Adrenal gland (tissue), 9 donors: ENCODE measurements at regions not wholly inside any gene's neighbourhood (a gene's known extent, or its start where the extent isn't known, plus 50 kb on each side); places are given as distances from the start of the nearest gene placed in this dataset.

Experiments used
- DNase-seq, 7 donors: peaks; one replicate each; pipeline ENCODE4 v3.0.0-alpha.2; 2019 to 2020
- H3K27ac ChIP-seq, 5 donors: fragments of 200-600 bp; sonication (generic) in 4 of 5; 1 replicate in 3 of 5; 2 replicates in 2 of 5; pipeline versions ENCODE4 v1.5.1 to v1.8.0; 2016 to 2020; ENCODE audit warnings: mild to moderate bottlenecking in 1 of 5
- H3K27me3 ChIP-seq: fragments of 200-600 bp; 2 replicates; pipeline ENCODE4 v1.8.0; 2021
- H3K36me3 ChIP-seq, 2 donors: fragments of 200-600 bp; replicated peaks in 1 of 2; 1 replicate in 1 of 2; 2 replicates in 1 of 2; pipeline versions ENCODE4 v1.5.1 to v1.8.0; 2018 to 2022
- H3K4me1 ChIP-seq, 2 donors: fragments of 200-600 bp; replicated peaks in 1 of 2; 1 replicate in 1 of 2; 2 replicates in 1 of 2; pipeline versions ENCODE4 v1.5.1 to v1.8.0; 2018 to 2021
- H3K4me3 ChIP-seq, 4 donors: fragments of 200-600 bp; sonication (generic) in 3 of 4; one replicate each; pipeline ENCODE4 v1.5.1; 2016 to 2018
- H3K9me3 ChIP-seq, 3 donors: fragments of 200-600 bp; sonication (generic) in 1 of 3; replicated peaks in 1 of 3; 1 replicate in 2 of 3; 2 replicates in 1 of 3; pipeline versions ENCODE4 v1.5.1 to v1.8.0; 2016 to 2021
- CTCF ChIP-seq, 6 experiments: fragments of 450-650 bp in 4 of 6; fragments of 200-600 bp in 2 of 6; sonication (generic) in 1 of 6; IDR thresholded peaks; 1 replicate in 5 of 6; 2 replicates in 1 of 6; pipeline versions ENCODE4 v1.5.1 to v1.8.0; 2016 to 2021; ENCODE audit warnings: antibody characterized with exemption in 6 of 6, mild to moderate bottlenecking in 2 of 6, moderate library complexity in 1 of 6
- POLR2A ChIP-seq, 2 donors: fragments of 450-650 bp; IDR thresholded peaks; one replicate each; pipeline ENCODE4 v1.6.1; 2017; ENCODE audit warnings: antibody characterized with exemption in 2 of 2, mild to moderate bottlenecking in 2 of 2, moderate library complexity in 1 of 2
- WGBS, 4 donors: extraction: QIAGEN DNeasy Blood & Tissue Kit in 2 of 4; methylation state at CpG; one replicate each; pipeline versions ENCODE4 v1.1.5 to v1.1.7; 2013 to 2017; 5-methylcytosine and 5-hydroxymethylcytosine counted together
- intact Hi-C, 2 donors: fragments of 100-400 bp; cut with DNase I; formaldehyde crosslinking; loops; one replicate each; pipeline versions ENCODE4 v1.14.1 to v1.15.0; 2022 to 2023
- donor health status: healthy with polysubstance abuse.
- donor health status: Bipolar disorder and iron deficiency.
- donor health status: DM: yes; HTN: yes; CAD: no.
- donor health status: DM: no; HTN: no; CAD: no.
- donor health status: DM: no; HTN: no; CAD: no.

DNA sequence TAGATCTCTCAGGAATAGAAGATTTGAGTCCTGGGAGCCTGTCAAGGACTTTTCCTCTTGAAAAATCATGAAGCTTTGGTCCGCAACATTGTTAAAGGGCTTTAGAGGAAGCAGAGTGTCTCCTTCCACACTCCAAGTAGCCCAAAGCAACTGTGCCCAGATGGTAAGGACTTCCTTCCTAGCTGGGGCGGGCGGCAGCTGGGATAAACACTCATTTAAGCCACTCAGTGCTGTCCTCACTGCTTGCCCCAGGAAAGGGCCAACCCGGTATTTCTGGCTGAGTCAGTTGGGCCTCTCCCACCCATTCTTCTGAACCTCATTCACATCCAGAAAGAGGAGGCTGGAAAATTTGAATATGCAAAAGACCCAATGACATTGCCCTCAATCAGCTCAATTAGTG lies 144.3 kb downstream of the CHIC2 start:
- H3K4me1 ChIP-seq = no peaks in the 10 kb centered on the region
- TF ChIP-seq POLR2A (IDR thresholded peaks at IDR 0.05) = no peak
- TF ChIP-seq CTCF (IDR thresholded peaks at IDR 0.05) = no peak
- 53 to 86% (median 64%) methylated on average over 4 of the region's 4 CpGs for WGBS, 4 donors
- DNase-seq = no peak
- H3K36me3 ChIP-seq = no peaks in the 10 kb centered on the region
- H3K27me3 ChIP-seq = no peaks in the 10 kb centered on the region
- H3K9me3 ChIP-seq = no peaks in the 10 kb centered on the region
- H3K4me3 ChIP-seq = no peak overlapping the region
- intact Hi-C loops = no loop called here
- H3K27ac ChIP-seq = no peak overlapping the region

DNA sequence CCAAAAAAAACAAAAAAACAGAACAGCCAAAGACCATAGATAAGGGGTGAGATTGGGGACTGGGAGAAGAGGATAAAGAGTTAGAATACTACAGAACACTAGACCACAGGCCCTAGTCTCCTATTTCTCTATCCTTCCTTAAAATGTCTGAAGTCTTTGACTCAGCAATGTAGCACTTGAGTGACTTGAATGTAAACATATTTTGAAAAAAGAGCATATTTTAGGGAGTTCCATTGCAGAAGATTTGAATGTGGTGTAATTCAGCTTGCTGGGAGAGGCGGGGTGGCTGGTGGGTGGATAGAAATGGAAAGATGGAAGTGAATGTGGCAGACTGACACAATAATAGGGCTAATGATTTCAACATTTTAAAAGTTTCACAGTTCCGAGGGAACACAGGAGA lies 144.9 kb downstream of the CHIC2 start:
- Histone ChIP-seq H3K27ac (no peak overlapping the region), H3K4me1 (no peaks in the 10 kb centered on the region), H3K4me3 (no peak overlapping the region), H3K9me3 (no peaks in the 10 kb centered on the region), H3K27me3 (no peaks in the 10 kb centered on the region), H3K36me3 (no peaks in the 10 kb centered on the region)
- DNase-seq = no peak
- TF ChIP-seq POLR2A (IDR thresholded peaks at IDR 0.05) = no peak
- WGBS, 4 donors = 74 to 85% (median 81%) methylated on average over 2 of the region's 2 CpGs
- intact Hi-C loops = loop anchor here in 1 of 2 donors (10.0 kb wide), 1 partner anchor 205 kb away; no protein-coding TSS in a partner anchor

GRCh38 chr4:53917729-53918128 lies 146.7 kb downstream of the CHIC2 start:
- 24 to 47% (median 33%) methylated on average over 2 of the region's 2 CpGs for WGBS, 4 donors
- no peak for TF ChIP-seq CTCF (IDR thresholded peaks at IDR 0.05)
- no peak for TF ChIP-seq POLR2A (IDR thresholded peaks at IDR 0.05)
- Histone ChIP-seq H3K4me1 (no peaks in the 10 kb centered on the region), H3K27me3 (no peaks in the 10 kb centered on the region), H3K9me3 (no peaks in the 10 kb centered on the region), H3K27ac (no peak overlapping the region), H3K4me3 (no peak overlapping the region), H3K36me3 (no peaks in the 10 kb centered on the region)
- no peak for DNase-seq
- intact Hi-C loops = loop anchor here in 1 of 2 donors (10.0 kb wide), 1 partner anchor 203 kb away; no protein-coding TSS in a partner anchor

DNA sequence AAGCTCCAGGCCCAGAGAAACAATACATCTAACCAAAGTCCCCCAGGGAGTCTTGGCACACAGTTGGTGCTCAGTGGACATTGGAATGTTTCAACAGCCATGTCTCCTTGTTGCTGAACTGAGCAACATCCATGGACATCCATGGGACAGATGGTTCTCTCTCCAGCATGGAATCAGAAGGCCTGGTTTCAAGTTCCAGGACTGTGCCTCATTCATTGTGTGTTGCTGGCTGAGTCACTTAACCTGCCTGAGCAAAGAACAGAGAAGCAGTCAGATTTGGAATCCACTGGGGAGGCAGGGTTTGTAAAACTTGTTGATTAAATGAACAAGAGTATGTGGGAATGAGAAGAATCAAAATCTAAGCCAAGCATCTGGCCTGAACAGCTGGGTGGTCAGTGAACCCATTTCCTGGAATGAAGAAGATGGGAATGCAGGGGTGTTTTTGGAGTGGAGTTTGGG lies 147.9 kb downstream of the CHIC2 start:
- intact Hi-C loops = loop anchor here in 1 of 2 donors (10.0 kb wide), 1 partner anchor 202 kb away; no protein-coding TSS in a partner anchor
- DNase-seq = no peak
- no peaks in the 10 kb centered on the region for H3K4me1 ChIP-seq

More for the DNA sequence above, 147.9 kb downstream of the CHIC2 start:
- no peak overlapping the region for H3K4me3 ChIP-seq
- H3K9me3 ChIP-seq = no peaks in the 10 kb centered on the region
- no peaks in the 10 kb centered on the region for H3K27me3 ChIP-seq
- TF ChIP-seq POLR2A (IDR thresholded peaks at IDR 0.05) (no peak), CTCF (IDR thresholded peaks at IDR 0.05) (no peak)
- no peaks in the 10 kb centered on the region for H3K36me3 ChIP-seq
- no peak overlapping the region for H3K27ac ChIP-seq
